Stimulated activated memory B cell treated with anti-CD40 and anti-IgM and Interleukin-4, amounts not matched to agents 10 μg/mL and 1 μg/mL and 100 μg/mL, for 72 hours (primary cell): ENCODE measurements at regions not wholly inside any gene's neighbourhood (a gene's known extent, or its start where the extent isn't known, plus 50 kb on each side); places are given as distances from the start of the nearest gene placed in this dataset.

Source experiments
- ATAC-seq: fragments of 150-1000 bp; cut with Tn5 transposase; 2 replicates; pipeline ENCODE4 v1.10.0; 2021
- H3K27ac Mint-ChIP-seq: one replicate; pipeline ENCODE4 v1.8.0; 2022; ENCODE audit warnings: mild to moderate bottlenecking, mixed read lengths
- H3K27me3 Mint-ChIP-seq: one replicate; pipeline ENCODE4 v1.8.0; 2022; ENCODE audit warnings: mixed read lengths
- H3K36me3 Mint-ChIP-seq: one replicate; pipeline ENCODE4 v1.8.0; 2022; ENCODE audit warnings: mixed read lengths
- H3K4me1 Mint-ChIP-seq: one replicate; pipeline ENCODE4 v1.8.0; 2022; ENCODE audit warnings: mixed read lengths
- H3K4me3 Mint-ChIP-seq: one replicate; pipeline ENCODE4 v1.8.0; 2022; ENCODE audit warnings: mild to moderate bottlenecking, moderate library complexity, mixed read lengths
- H3K9me3 Mint-ChIP-seq: one replicate; pipeline ENCODE4 v1.8.0; 2022; ENCODE audit warnings: mixed read lengths

GRCh38 chr3:65083240-65083639 is 395.4 kb upstream of the ADAMTS9 start:
- Mint-ChIP-seq H3K4me1 (no peaks in the 10 kb centered on the region), H3K9me3 (peaks cover 6% of the 10 kb centered on the region), H3K4me3 (no peak overlapping the region), H3K36me3 (no peaks in the 10 kb centered on the region), H3K27me3 (no peaks in the 10 kb centered on the region), H3K27ac (no peak overlapping the region)
- no peak for ATAC-seq

- Mint-ChIP-seq H3K27me3 (no peaks in the 10 kb centered on the region), H3K9me3 (peaks cover 6% of the 10 kb centered on the region), H3K4me1 (no peaks in the 10 kb centered on the region), H3K4me3 (no peak overlapping the region), H3K27ac (no peak overlapping the region), H3K36me3 (no peaks in the 10 kb centered on the region)
- ATAC-seq: no peak
These were observed 393.7 kb upstream of the ADAMTS9 start for GRCh38 chr3:65081536-65081935.

- ATAC-seq: no peak
- Mint-ChIP-seq H3K4me3 (no peak overlapping the region), H3K27ac (no peak overlapping the region), H3K4me1 (no peaks in the 10 kb centered on the region), H3K36me3 (no peaks in the 10 kb centered on the region), H3K27me3 (no peaks in the 10 kb centered on the region), H3K9me3 (peaks cover 7% of the 10 kb centered on the region)
These were observed 392.6 kb upstream of the ADAMTS9 start for GRCh38 chr3:65080432-65080831.

- Mint-ChIP-seq H3K27me3 (no peaks in the 10 kb centered on the region), H3K36me3 (no peaks in the 10 kb centered on the region), H3K4me1 (no peaks in the 10 kb centered on the region), H3K9me3 (peaks cover 6% of the 10 kb centered on the region), H3K4me3 (no peak overlapping the region), H3K27ac (no peak overlapping the region)
- no peak for ATAC-seq
These were observed 391.8 kb upstream of the ADAMTS9 start for GRCh38 chr3:65079560-65079959.

GRCh38 chr3:65078748-65079147 is 390.9 kb upstream of the ADAMTS9 start:
- peaks cover 6% of the 10 kb centered on the region for H3K9me3 Mint-ChIP-seq
- no peaks in the 10 kb centered on the region for H3K27me3 Mint-ChIP-seq
- ATAC-seq: no peak
- H3K27ac Mint-ChIP-seq: no peak overlapping the region
- H3K4me3 Mint-ChIP-seq: no peak overlapping the region
- H3K4me1 Mint-ChIP-seq: no peaks in the 10 kb centered on the region
- no peaks in the 10 kb centered on the region for H3K36me3 Mint-ChIP-seq

GRCh38 chr3:65077124-65077523 is 389.3 kb upstream of the ADAMTS9 start:
- no peaks in the 10 kb centered on the region for H3K4me1 Mint-ChIP-seq
- H3K9me3 Mint-ChIP-seq: peaks cover 10% of the 10 kb centered on the region
- no peaks in the 10 kb centered on the region for H3K36me3 Mint-ChIP-seq
- H3K27ac Mint-ChIP-seq: no peak overlapping the region
- no peak for ATAC-seq
- no peaks in the 10 kb centered on the region for H3K27me3 Mint-ChIP-seq
- H3K4me3 Mint-ChIP-seq: no peak overlapping the region

GRCh38 chr3:65070968-65071367 is 383.2 kb upstream of the ADAMTS9 start:
- peaks cover 14% of the 10 kb centered on the region for H3K9me3 Mint-ChIP-seq
- no peaks in the 10 kb centered on the region for H3K4me1 Mint-ChIP-seq
- no peak overlapping the region for H3K27ac Mint-ChIP-seq
- no peaks in the 10 kb centered on the region for H3K36me3 Mint-ChIP-seq
- ATAC-seq: no peak
- H3K27me3 Mint-ChIP-seq: no peaks in the 10 kb centered on the region
- no peak overlapping the region for H3K4me3 Mint-ChIP-seq

- no peaks in the 10 kb centered on the region for H3K36me3 Mint-ChIP-seq
These were observed 373.1 kb upstream of the ADAMTS9 start for GRCh38 chr3:65060904-65061303.

GRCh38 chr3:65052101-65052500 is 364.3 kb upstream of the ADAMTS9 start:
- Mint-ChIP-seq H3K4me3 (no peak overlapping the region), H3K4me1 (no peaks in the 10 kb centered on the region), H3K9me3 (peaks cover 15% of the 10 kb centered on the region), H3K27ac (no peak overlapping the region), H3K36me3 (no peaks in the 10 kb centered on the region), H3K27me3 (no peaks in the 10 kb centered on the region)
- ATAC-seq: no peak

More at GRCh38 chr3:65060904-65061303, 373.1 kb upstream of the ADAMTS9 start:
- Mint-ChIP-seq H3K9me3 (peaks cover 8% of the 10 kb centered on the region), H3K27ac (no peak overlapping the region), H3K4me3 (no peak overlapping the region), H3K4me1 (no peaks in the 10 kb centered on the region), H3K27me3 (no peaks in the 10 kb centered on the region)
- no peak for ATAC-seq

GRCh38 chr3:65048151-65048550 is 360.4 kb upstream of the ADAMTS9 start:
- H3K4me3 Mint-ChIP-seq: no peak overlapping the region
- H3K27ac Mint-ChIP-seq: no peak overlapping the region
- H3K27me3 Mint-ChIP-seq: no peaks in the 10 kb centered on the region
- H3K9me3 Mint-ChIP-seq: peaks cover 7% of the 10 kb centered on the region
- H3K4me1 Mint-ChIP-seq: no peaks in the 10 kb centered on the region
- no peak for ATAC-seq
- no peaks in the 10 kb centered on the region for H3K36me3 Mint-ChIP-seq

- peaks cover 11% of the 10 kb centered on the region for H3K9me3 Mint-ChIP-seq
- H3K27me3 Mint-ChIP-seq: no peaks in the 10 kb centered on the region
- H3K4me1 Mint-ChIP-seq: no peaks in the 10 kb centered on the region
These were observed 357.3 kb upstream of the ADAMTS9 start for GRCh38 chr3:65045138-65045537.

GRCh38 chr3:65044401-65044800 is 356.6 kb upstream of the ADAMTS9 start:
- H3K9me3 Mint-ChIP-seq: peaks cover 11% of the 10 kb centered on the region

More at GRCh38 chr3:65045138-65045537, 357.3 kb upstream of the ADAMTS9 start:
- ATAC-seq: no peak
- Mint-ChIP-seq H3K4me3 (no peak overlapping the region), H3K27ac (no peak overlapping the region), H3K36me3 (no peaks in the 10 kb centered on the region)

GRCh38 chr3:65042675-65043074 is 354.9 kb upstream of the ADAMTS9 start:
- no peak overlapping the region for H3K27ac Mint-ChIP-seq
- ATAC-seq: no peak

More at GRCh38 chr3:65044401-65044800, 356.6 kb upstream of the ADAMTS9 start:
- ATAC-seq: no peak
- Mint-ChIP-seq H3K27ac (no peak overlapping the region), H3K4me1 (no peaks in the 10 kb centered on the region), H3K4me3 (no peak overlapping the region), H3K27me3 (no peaks in the 10 kb centered on the region), H3K36me3 (no peaks in the 10 kb centered on the region)

GRCh38 chr3:65039754-65040210 is 352.0 kb upstream of the ADAMTS9 start:
- peaks cover 10% of the 10 kb centered on the region for H3K9me3 Mint-ChIP-seq
- no peaks in the 10 kb centered on the region for H3K27me3 Mint-ChIP-seq
- H3K27ac Mint-ChIP-seq: no peak overlapping the region
- no peak overlapping the region for H3K4me3 Mint-ChIP-seq
- no peak for ATAC-seq
- H3K36me3 Mint-ChIP-seq: no peaks in the 10 kb centered on the region
- H3K4me1 Mint-ChIP-seq: no peaks in the 10 kb centered on the region

More at GRCh38 chr3:65042675-65043074, 354.9 kb upstream of the ADAMTS9 start:
- no peaks in the 10 kb centered on the region for H3K36me3 Mint-ChIP-seq
- H3K27me3 Mint-ChIP-seq: no peaks in the 10 kb centered on the region
- H3K4me3 Mint-ChIP-seq: no peak overlapping the region
- no peaks in the 10 kb centered on the region for H3K4me1 Mint-ChIP-seq
- H3K9me3 Mint-ChIP-seq: peaks cover 10% of the 10 kb centered on the region

- Mint-ChIP-seq H3K27ac (no peak overlapping the region), H3K4me3 (no peak overlapping the region), H3K9me3 (peaks cover 7% of the 10 kb centered on the region), H3K36me3 (no peaks in the 10 kb centered on the region), H3K4me1 (no peaks in the 10 kb centered on the region), H3K27me3 (no peaks in the 10 kb centered on the region)
- ATAC-seq: no peak
These were observed 350.1 kb upstream of the ADAMTS9 start for GRCh38 chr3:65037861-65038260.

- Mint-ChIP-seq H3K4me3 (no peak overlapping the region), H3K36me3 (no peaks in the 10 kb centered on the region)
- ATAC-seq: no peak
These were observed 347.4 kb upstream of the ADAMTS9 start for GRCh38 chr3:65035246-65035645.

GRCh38 chr3:65033576-65033975 is 345.8 kb upstream of the ADAMTS9 start:
- no peak for ATAC-seq
- H3K36me3 Mint-ChIP-seq: no peaks in the 10 kb centered on the region
- no peaks in the 10 kb centered on the region for H3K27me3 Mint-ChIP-seq
- H3K27ac Mint-ChIP-seq: no peak overlapping the region
- no peaks in the 10 kb centered on the region for H3K4me1 Mint-ChIP-seq
- no peak overlapping the region for H3K4me3 Mint-ChIP-seq
- H3K9me3 Mint-ChIP-seq: peaks cover 8% of the 10 kb centered on the region

More at GRCh38 chr3:65035246-65035645, 347.4 kb upstream of the ADAMTS9 start:
- no peaks in the 10 kb centered on the region for H3K4me1 Mint-ChIP-seq
- no peaks in the 10 kb centered on the region for H3K27me3 Mint-ChIP-seq
- no peak overlapping the region for H3K27ac Mint-ChIP-seq
- H3K9me3 Mint-ChIP-seq: peaks cover 5% of the 10 kb centered on the region
